ENCODE measurements at regions not wholly inside any gene's neighbourhood (a gene's known extent, or its start where the extent isn't known, plus 50 kb on each side); places are given as distances from the start of the nearest gene placed in this dataset.

- DNase-seq: no peak
Measured at GRCh38 chr2:59012971-59013370, 771.8 kb upstream of the FANCL start.

DNA sequence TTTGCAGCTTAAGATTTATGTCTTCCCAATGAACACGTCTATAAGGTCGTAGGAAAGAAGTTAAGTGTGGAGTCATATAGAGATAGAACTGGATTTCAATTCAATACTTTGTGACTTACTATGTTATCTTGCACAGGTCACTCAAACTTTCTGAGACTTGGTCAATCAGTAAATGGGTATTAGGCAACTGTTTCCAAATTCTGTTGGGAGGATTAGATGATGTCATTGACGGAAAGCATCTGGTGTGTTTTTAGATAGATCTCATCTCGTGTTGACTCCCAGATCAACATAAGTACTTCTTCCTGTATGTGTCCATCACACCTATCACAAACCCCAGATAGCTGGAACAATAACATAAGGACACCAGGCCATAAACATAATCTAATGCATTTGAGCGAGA lies 771.1 kb upstream of the FANCL start:
- no peak for DNase-seq

DNA sequence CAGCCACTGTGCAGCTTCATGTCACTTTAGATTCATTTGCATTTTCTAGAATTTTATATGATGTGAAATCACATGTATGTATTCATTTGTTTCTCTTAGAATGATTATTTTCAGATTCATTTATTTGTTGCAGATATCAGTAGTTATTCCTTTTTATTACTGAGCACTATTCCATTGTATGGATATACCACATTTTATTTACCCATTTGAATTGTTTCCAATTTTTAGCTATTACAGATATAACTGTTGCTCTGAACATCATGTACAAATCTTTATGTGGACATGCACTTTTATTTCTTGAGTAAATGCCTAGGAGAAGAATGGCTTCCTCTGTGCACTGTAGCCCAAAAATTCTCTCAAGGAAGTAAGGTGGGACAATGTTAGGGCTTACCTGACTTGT lies 767.8 kb upstream of the FANCL start:
- DNase-seq: no peak

GRCh38 chr2:59005836-59006615 lies 764.9 kb upstream of the FANCL start:
- no peak for DNase-seq

GRCh38 chr2:59004621-59005020 lies 763.5 kb upstream of the FANCL start:
- no peak for DNase-seq

- no peak for DNase-seq
Measured at GRCh38 chr2:59000796-59001195, 759.7 kb upstream of the FANCL start.

- DNase-seq: peak; percentile 46 to 79 (median 72)
Measured at GRCh38 chr2:58992062-58992706, 751.1 kb upstream of the FANCL start.

GRCh38 chr2:58991357-58991756 lies 750.2 kb upstream of the FANCL start:
- DNase-seq: no peak

GRCh38 chr2:58985541-58985940 lies 744.4 kb upstream of the FANCL start:
- no peak for DNase-seq

- no peak for DNase-seq
Measured at GRCh38 chr2:58984731-58985130, 743.6 kb upstream of the FANCL start.

DNA sequence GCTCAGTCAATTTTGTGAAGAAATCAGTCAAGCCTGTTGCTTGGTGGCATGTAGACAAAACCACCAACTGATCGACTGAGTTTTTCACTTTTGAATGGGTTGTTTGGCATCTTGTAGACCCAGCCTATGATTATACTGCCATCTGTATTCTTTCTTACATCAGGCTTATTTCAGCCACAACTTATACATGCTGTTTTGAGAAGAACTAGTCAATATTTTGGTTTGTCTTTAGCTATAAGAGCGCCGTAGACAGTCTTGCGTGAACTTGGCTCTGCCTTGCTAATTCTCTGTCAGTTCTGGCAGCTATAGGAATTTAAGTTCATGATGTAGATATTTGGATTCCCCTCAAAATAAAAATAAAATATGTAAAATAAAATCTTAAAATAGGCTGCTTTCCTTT lies 742.0 kb upstream of the FANCL start:
- no peak for DNase-seq

DNA sequence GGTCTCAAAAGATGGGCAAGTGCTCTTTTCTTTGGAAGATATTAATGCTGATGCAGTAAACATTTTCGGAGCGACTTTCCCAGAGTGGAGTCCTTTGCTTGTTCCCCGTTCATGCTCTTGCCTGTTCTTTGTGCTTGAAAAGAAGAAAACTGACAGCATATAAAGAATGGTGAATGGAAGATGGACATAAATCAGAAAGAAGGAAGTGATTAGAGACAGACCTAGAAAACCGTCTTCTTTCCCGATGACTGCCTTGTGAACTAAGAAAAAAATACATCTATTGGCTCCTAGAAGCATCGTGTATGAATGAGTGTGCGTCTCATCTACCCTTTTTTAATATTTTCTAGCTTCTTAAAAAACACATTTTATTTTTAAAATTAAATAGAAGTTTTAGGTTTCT lies 740.1 kb upstream of the FANCL start:
- no peak for DNase-seq

- no peak for DNase-seq
Measured at GRCh38 chr2:58976375-58977071, 735.4 kb upstream of the FANCL start.

DNA sequence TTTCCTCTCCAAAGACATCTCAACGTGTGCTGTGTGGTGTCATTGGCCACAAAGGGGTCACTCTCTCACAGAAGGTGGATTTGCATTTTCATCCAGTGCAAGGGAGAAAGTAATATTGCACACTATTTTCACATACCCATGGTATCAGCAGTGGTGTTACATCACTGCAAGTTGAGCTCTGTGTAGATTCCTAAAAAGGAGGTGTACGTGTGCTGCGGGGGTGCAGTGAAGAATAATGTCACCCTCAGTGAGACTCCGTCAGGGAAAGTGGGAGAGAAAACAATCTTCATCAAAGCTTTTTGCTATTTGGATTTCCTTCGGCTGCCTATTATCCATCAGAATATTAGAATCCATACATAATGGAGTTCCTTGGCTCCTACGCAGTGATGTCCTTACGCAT lies 733.8 kb upstream of the FANCL start:
- DNase-seq: no peak

DNA sequence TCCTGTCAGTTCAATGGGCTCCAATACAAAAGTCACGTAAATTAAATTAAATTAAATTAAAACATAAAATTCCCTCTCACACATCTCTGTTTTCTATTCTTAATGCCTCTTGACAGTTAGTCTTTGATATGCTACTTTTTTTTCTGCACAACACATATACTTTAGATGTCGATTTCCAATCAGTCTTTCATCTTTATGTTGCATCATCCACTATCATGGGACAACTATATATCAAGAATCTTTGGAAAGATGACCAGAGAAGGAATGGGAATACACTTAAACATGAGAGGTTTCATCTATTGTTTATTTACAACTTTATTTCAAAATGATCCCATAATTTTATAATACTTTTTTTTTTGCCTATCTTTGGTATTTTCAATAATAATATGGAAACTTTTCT lies 733.3 kb upstream of the FANCL start:
- DNase-seq: no peak

GRCh38 chr2:58973811-58974281 lies 732.7 kb upstream of the FANCL start:
- no peak for DNase-seq

GRCh38 chr2:58972737-58973136 lies 731.6 kb upstream of the FANCL start:
- DNase-seq: no peak

DNA sequence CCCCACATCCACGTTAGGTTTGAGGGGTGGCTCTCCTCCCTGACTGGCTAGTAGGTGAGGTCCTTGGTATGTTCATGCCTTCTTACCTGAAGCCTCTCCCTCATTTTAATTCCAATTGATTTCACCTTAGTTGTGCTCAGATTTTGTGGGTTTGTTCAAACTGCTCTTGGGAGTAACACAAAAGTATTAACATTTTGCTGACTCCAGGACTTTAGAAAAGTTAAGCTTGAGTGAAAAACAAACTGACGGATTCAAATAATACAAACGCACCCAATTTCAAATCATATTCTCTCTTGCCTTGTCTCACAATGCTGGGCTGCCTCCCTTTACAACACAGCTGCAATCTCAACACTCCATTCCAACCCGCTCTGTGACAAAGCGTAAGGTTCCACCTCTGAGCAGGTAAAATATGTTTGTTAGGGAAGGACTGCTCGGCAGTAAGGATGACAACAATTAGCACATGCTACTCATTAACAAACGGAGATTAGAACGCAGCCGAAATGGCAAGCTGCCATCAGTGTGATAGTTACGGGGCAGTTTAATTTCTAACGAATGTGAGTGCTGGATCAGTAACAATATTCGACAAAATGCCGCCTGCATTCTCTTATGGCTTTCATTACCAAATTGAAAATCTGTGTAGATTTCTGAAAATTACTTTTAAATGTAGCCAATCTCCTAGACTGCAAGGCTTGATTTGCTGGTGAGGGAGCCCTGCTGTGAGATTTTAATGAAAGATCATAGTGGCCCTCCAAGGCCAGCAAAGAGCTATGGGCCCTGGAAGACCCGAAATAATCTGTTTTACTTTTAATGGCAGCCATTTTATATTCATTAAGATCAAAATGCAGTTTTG lies 730.6 kb upstream of the FANCL start:
- no peak for DNase-seq

GRCh38 chr2:58970365-58970764 lies 729.2 kb upstream of the FANCL start:
- DNase-seq: no peak

DNA sequence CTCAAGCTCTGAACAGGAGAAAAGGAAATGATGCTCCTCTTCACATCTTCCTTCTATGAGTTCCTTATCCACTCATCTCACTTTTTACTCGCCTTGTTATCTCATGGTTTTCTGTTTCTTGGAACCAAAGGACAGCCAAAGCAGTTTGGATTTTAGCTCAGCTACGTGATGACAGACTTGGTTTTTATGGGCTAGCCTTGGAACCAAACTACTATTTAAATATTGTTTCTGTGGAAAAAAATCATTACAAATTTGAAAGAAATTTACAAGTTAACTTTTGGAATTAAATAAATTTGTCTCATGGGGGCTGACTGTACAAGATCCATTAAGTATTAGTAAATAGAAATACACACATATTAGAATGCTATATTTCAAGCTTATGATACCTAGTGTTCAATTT lies 727.8 kb upstream of the FANCL start:
- no peak for DNase-seq

DNA sequence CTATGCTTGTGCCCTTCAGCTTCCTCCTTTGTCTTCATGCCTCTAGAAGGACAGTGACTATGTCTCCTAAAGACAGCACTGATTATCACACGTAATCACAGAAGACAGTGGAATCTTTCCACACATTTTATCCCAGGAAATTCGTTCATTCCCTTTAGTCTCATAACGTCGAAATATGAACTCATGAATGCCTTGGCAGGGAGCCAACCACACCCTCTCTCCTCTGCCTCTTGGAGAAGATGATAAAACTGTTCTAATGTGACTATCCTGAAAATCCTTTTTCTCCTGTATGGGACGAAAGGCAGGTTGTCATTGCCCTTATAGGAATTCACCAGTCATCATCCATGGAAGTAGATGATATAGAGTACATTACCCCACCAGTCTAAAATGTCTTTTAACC lies 726.6 kb upstream of the FANCL start:
- DNase-seq: peak in 2 of 3 donors; percentile 14 to 34

- peak in 1 of 3 donors; percentile 15 for DNase-seq
Measured at GRCh38 chr2:58965602-58966001, 724.5 kb upstream of the FANCL start.

Data from muscle of back (tissue), 3 donors.